Liver (tissue), 8 donors: ENCODE measurements at regions not wholly inside any gene's neighbourhood (a gene's known extent, or its start where the extent isn't known, plus 50 kb on each side); places are given as distances from the start of the nearest gene placed in this dataset.

ENCODE experiments used
- DNase-seq: peaks from one replicate; pipeline ENCODE4 v3.0.0-alpha.2; 2017; ENCODE audit warnings: low spot score
- H3K27ac ChIP-seq, 2 donors: one replicate each; pipeline ENCODE4 v1.7.0; 2013; ENCODE audit warnings: inconsistent platforms in 2 of 2, low read length in 2 of 2, control low read depth in 1 of 2, low read depth in 1 of 2, mild to moderate bottlenecking in 1 of 2
- H3K27me3 ChIP-seq, 4 donors: one replicate each; pipeline versions ENCODE4 v1.6.1 to v1.7.0; 2013; ENCODE audit warnings: low read length in 3 of 4, inconsistent platforms in 1 of 4, mild to moderate bottlenecking in 1 of 4, moderate library complexity in 1 of 4; ENCODE audit not compliant: control insufficient read depth in 4 of 4, insufficient read depth in 4 of 4
- H3K36me3 ChIP-seq, 4 donors: one replicate each; pipeline versions ENCODE4 v1.6.1 to v1.7.0; 2013; ENCODE audit warnings: low read length in 3 of 4, mild to moderate bottlenecking in 3 of 4, low read depth in 1 of 4, moderate library complexity in 1 of 4; ENCODE audit not compliant: control insufficient read depth in 4 of 4, insufficient read depth in 3 of 4
- H3K4me1 ChIP-seq, 4 donors: one replicate each; pipeline versions ENCODE4 v1.6.1 to v1.7.0; 2013; ENCODE audit warnings: low read length in 3 of 4, mild to moderate bottlenecking in 3 of 4, moderate library complexity in 1 of 4; ENCODE audit not compliant: control insufficient read depth in 4 of 4, insufficient read depth in 4 of 4
- H3K4me3 ChIP-seq, 3 donors: one replicate each; pipeline versions ENCODE4 v1.6.1 to v1.7.0; 2013; ENCODE audit warnings: low read length in 3 of 3, control low read depth in 1 of 3, low read depth in 1 of 3, mild to moderate bottlenecking in 1 of 3
- H3K9ac ChIP-seq, 2 donors: one replicate each; pipeline ENCODE4 v1.7.0; 2013; ENCODE audit warnings: low read length in 2 of 2, mild to moderate bottlenecking in 2 of 2, moderate library complexity in 2 of 2, control low read depth in 1 of 2, low read depth in 1 of 2
- H3K9me3 ChIP-seq, 4 donors: one replicate each; pipeline versions ENCODE4 v1.6.1 to v1.7.0; 2013; ENCODE audit warnings: low read length in 3 of 4; ENCODE audit not compliant: control insufficient read depth in 4 of 4
- ATF3 ChIP-seq: IDR thresholded peaks from 2 replicates; pipeline ENCODE4 v1.6.1; 2016; ENCODE audit warnings: antibody characterized with exemption
- EGR1 ChIP-seq, 2 donors: IDR thresholded peaks; 2 replicates each; pipeline ENCODE4 v1.6.1; 2016 to 2018; ENCODE audit warnings: antibody characterized with exemption in 2 of 2, low read depth in 2 of 2
- FOXA1 ChIP-seq: IDR thresholded peaks from 2 replicates; pipeline ENCODE4 v1.6.1; 2016; ENCODE audit warnings: antibody characterized with exemption
- GABPA ChIP-seq, 2 donors: IDR thresholded peaks in 1 of 2; conservative IDR thresholded peaks in 1 of 2; 2 replicates each; pipeline ENCODE4 v1.6.1; 2016; ENCODE audit warnings: antibody characterized with exemption in 2 of 2, mild to moderate bottlenecking in 1 of 2, moderate library complexity in 1 of 2
- JUND ChIP-seq, 2 donors: IDR thresholded peaks; 2 replicates each; pipeline ENCODE4 v1.6.1; 2016; ENCODE audit warnings: antibody characterized with exemption in 2 of 2
- NR2F2 ChIP-seq: IDR thresholded peaks from 2 replicates; pipeline ENCODE4 v1.6.1; 2016; ENCODE audit warnings: antibody characterized with exemption
- RAD21 ChIP-seq, 2 donors: IDR thresholded peaks; 2 replicates each; pipeline ENCODE4 v1.6.1; 2016; ENCODE audit warnings: antibody characterized with exemption in 2 of 2, mild to moderate bottlenecking in 2 of 2
- RXRA ChIP-seq, 2 donors: IDR thresholded peaks; 2 replicates each; pipeline ENCODE4 v1.6.1; 2017 to 2018; ENCODE audit warnings: antibody characterized with exemption in 2 of 2, mild to moderate bottlenecking in 1 of 2
- YY1 ChIP-seq: IDR thresholded peaks from 2 replicates; pipeline ENCODE4 v1.6.1; 2016; ENCODE audit warnings: antibody characterized with exemption, mild to moderate bottlenecking
- ZBTB33 ChIP-seq: IDR thresholded peaks from 2 replicates; pipeline ENCODE4 v1.6.1; 2016; ENCODE audit warnings: antibody characterized with exemption
- WGBS: extraction: QIAGEN DNeasy Blood & Tissue Kit; methylation state at CpG from one replicate; pipeline ENCODE4 v1.1.7; 2013; 5-methylcytosine and 5-hydroxymethylcytosine counted together
- TF ChIP-seq, protein P1 (sequence below): IDR thresholded peaks from 2 replicates; pipeline ENCODE4 v1.6.1; 2016; ENCODE audit warnings: antibody characterized with exemption, mild to moderate bottlenecking
- TF ChIP-seq, protein P2 (sequence below): fragments of 150-350 bp; IDR thresholded peaks from 2 replicates; pipeline ENCODE4 v1.5.1; 2017; ENCODE audit warnings: improper control_type of control experiment, low read depth, low read length; ENCODE audit not compliant: missing input control
- donor health status: healthy.
- donor health status: healthy.
- donor health status: healthy.
- donor health status: healthy.
- donor health status: healthy.

- Histone ChIP-seq H3K4me1 (no peaks in the 10 kb centered on the region), H3K27me3 (no peaks in the 10 kb centered on the region), H3K27ac (no peak overlapping the region), H3K4me3 (no peak overlapping the region), H3K9ac (no peak overlapping the region), H3K9me3 (no peaks in the 10 kb centered on the region), H3K36me3 (peaks cover 0 to 17% (median 1%) of the 10 kb centered on the region in 4 donors)
- DNase-seq, result no peak
- TF ChIP-seq FOXA1 (no peak), RXRA (IDR thresholded peaks at IDR 0.05) (no peak), EGR1 (IDR thresholded peaks at IDR 0.05; ENCODE audit: low read depth in 2 of 2) (no peak)
- 76% methylated on average over 3 of the region's 3 CpGs for WGBS
Observed at GRCh38 chr1:232423591-232423990, 206.3 kb downstream of the SIPA1L2 start.

GRCh38 chr1:232422898-232423297, 207.0 kb downstream of the SIPA1L2 start:
- 92% methylated on average over 8 of the region's 8 CpGs for WGBS
- no peaks in the 10 kb centered on the region for H3K4me1 ChIP-seq
- H3K4me3 ChIP-seq, result no peak overlapping the region
- H3K9me3 ChIP-seq, result no peaks in the 10 kb centered on the region
- no peak overlapping the region for H3K9ac ChIP-seq
- TF ChIP-seq YY1, result no peak
- TF ChIP-seq JUND (IDR thresholded peaks at IDR 0.05), result no peak
- no peak for TF ChIP-seq GABPA (IDR thresholded peaks at IDR 0.05 in 1 of 2, conservative IDR thresholded peaks at IDR 0.05 in 1 of 2)
- TF ChIP-seq, protein P1, sequence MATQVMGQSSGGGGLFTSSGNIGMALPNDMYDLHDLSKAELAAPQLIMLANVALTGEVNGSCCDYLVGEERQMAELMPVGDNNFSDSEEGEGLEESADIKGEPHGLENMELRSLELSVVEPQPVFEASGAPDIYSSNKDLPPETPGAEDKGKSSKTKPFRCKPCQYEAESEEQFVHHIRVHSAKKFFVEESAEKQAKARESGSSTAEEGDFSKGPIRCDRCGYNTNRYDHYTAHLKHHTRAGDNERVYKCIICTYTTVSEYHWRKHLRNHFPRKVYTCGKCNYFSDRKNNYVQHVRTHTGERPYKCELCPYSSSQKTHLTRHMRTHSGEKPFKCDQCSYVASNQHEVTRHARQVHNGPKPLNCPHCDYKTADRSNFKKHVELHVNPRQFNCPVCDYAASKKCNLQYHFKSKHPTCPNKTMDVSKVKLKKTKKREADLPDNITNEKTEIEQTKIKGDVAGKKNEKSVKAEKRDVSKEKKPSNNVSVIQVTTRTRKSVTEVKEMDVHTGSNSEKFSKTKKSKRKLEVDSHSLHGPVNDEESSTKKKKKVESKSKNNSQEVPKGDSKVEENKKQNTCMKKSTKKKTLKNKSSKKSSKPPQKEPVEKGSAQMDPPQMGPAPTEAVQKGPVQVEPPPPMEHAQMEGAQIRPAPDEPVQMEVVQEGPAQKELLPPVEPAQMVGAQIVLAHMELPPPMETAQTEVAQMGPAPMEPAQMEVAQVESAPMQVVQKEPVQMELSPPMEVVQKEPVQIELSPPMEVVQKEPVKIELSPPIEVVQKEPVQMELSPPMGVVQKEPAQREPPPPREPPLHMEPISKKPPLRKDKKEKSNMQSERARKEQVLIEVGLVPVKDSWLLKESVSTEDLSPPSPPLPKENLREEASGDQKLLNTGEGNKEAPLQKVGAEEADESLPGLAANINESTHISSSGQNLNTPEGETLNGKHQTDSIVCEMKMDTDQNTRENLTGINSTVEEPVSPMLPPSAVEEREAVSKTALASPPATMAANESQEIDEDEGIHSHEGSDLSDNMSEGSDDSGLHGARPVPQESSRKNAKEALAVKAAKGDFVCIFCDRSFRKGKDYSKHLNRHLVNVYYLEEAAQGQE, result no peak
- TF ChIP-seq, protein P2, sequence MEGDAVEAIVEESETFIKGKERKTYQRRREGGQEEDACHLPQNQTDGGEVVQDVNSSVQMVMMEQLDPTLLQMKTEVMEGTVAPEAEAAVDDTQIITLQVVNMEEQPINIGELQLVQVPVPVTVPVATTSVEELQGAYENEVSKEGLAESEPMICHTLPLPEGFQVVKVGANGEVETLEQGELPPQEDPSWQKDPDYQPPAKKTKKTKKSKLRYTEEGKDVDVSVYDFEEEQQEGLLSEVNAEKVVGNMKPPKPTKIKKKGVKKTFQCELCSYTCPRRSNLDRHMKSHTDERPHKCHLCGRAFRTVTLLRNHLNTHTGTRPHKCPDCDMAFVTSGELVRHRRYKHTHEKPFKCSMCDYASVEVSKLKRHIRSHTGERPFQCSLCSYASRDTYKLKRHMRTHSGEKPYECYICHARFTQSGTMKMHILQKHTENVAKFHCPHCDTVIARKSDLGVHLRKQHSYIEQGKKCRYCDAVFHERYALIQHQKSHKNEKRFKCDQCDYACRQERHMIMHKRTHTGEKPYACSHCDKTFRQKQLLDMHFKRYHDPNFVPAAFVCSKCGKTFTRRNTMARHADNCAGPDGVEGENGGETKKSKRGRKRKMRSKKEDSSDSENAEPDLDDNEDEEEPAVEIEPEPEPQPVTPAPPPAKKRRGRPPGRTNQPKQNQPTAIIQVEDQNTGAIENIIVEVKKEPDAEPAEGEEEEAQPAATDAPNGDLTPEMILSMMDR, result no peak
- no peak for TF ChIP-seq EGR1 (IDR thresholded peaks at IDR 0.05; ENCODE audit: low read depth in 2 of 2)
- no peak for TF ChIP-seq ZBTB33
- no peak for TF ChIP-seq RAD21 (IDR thresholded peaks at IDR 0.05)
- no peak for TF ChIP-seq ATF3
- TF ChIP-seq NR2F2, result no peak
- no peak for DNase-seq
- no peak overlapping the region for H3K27ac ChIP-seq
- peaks cover 0 to 15% (median 2%) of the 10 kb centered on the region in 4 donors for H3K36me3 ChIP-seq
- no peaks in the 10 kb centered on the region for H3K27me3 ChIP-seq
